Midbrain (tissue), 1 donor: ENCODE measurements at regions not wholly inside any gene's neighbourhood (a gene's known extent, or its start where the extent isn't known, plus 50 kb on each side); places are given as distances from the start of the nearest gene placed in this dataset.
"Not testable (repeated sequence)": the region's sequence is repeated elsewhere in the genome, so short reads cannot be mapped to it uniquely, and the experiment has no call there.

Experiments
- DNase-seq: peaks from one replicate; lab custom pipeline; 2025; lab: John Stamatoyannopoulos, UW

DNA sequence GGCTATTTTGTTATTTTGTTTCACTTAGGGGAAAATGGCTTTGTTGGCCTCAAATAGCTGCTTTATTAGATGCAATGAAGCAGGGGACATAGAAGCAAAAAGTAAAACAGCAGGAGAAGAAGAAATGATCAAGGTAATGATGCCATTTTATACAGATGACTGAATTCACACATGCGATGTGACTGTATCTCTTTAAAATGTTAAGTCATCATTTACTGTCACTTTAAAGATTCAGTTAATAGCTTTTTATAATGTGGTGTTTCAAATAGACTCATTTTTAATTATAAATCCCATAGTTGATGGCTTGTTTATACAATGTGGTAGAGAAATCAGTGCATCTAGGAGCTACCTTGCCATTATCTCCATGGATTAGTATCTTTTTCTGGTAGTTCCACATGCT, 863.9 kb upstream of the DEFB115 start:
- not testable (repeated sequence) for DNase-seq

DNA sequence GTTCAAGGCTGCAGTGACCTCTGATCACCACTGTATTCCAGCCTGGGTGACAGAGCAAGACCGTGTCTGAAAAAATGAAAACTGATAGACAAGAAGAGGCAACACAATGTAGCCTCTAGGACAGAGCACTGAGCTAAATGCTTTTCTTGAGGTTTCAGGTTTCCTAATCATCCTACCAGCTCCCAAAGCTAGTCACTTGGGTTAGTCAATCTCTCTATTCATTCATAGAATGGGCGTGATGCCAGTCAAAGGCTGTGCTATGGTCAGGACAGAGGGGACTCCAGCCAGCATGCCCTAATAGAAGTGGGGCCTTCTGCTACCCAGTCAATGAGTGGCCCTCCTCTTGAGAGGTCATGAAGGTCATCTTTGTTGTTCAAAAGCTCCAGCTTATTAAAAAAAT, 860.4 kb upstream of the DEFB115 start:
- not testable (repeated sequence) for DNase-seq

DNA sequence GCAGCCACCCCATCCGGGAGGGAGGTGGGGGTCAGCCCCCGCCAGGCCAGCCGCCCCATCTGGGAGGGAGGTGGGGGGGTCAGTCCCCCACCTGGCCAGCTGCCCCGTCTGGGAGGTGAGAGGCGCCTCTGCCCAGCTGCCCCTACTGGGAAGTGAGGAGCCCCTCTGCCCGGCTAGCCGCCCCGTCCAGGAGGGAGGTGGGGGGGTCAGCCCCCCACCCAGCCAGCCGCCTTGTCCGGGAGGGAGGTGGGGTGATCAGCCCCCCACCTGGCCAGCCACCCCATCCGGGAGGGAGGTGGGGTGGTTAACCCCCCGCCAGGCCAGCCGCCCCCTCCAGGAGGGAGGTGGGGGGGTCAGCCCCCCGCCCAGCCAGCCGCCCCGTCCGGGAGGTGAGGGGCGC, 852.4 kb upstream of the DEFB115 start:
- DNase-seq, result not testable (repeated sequence)

DNA sequence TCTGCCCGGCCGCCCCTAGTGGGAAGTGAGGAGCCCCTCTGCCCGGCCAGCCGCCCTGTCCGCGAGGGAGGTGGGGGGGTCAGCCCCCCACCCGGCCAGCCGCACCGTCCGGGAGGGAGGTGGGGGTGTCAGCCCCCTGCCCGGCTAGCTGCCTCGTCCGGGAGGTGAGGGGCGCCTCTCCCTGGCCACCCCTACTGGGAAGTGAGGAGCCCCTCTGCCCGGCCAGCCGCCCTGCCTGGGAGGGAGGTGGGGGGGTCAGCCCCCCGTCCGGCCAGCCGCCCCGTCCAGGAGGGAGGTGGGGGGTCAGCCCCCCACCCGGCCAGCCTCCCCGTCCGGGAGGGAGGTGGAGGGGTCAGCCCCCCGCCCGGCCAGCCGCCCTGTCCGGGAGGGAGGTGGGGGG, 851.9 kb upstream of the DEFB115 start:
- not testable (repeated sequence) for DNase-seq

DNA sequence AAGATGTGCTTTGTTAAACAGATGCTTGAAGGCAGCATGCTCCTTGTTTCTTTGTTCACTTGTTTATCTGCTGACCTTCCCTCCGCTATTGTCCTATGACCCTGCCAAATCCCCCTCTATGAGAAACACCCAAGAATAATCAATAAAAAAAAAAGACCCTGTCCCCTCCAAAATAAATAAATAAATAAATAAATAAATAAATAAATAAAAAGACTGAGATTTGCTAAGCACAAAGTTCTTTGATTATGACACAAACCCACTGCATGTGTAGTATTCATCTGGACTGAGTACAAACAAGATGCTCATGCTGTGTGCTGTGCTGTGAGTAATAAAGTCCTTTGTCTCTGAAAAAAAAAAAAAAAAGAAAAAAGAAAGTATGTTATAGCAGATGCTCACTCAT, 851.1 kb upstream of the DEFB115 start:
- not testable (repeated sequence) for DNase-seq

DNA sequence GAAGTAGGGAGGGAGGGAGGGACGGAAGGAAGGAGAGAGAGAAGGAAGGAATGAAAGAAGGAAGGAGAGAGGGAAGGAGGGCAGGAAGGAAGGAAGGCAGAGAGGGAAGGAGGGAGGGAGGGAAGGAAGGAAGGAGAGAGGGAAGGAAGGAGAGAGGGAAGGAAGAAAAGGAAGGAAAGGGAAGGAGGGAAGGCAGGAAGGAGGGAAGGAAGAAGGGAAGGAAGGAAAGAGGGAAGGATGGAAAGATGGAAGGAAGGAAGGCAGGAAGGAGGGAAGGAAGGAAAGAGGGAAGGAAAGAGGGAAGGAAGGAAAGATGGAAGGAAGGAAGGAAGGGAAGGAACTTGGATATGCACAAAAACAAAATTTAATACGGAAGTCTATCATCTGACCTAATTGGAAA, 844.5 kb upstream of the DEFB115 start:
- no peak for DNase-seq

DNA sequence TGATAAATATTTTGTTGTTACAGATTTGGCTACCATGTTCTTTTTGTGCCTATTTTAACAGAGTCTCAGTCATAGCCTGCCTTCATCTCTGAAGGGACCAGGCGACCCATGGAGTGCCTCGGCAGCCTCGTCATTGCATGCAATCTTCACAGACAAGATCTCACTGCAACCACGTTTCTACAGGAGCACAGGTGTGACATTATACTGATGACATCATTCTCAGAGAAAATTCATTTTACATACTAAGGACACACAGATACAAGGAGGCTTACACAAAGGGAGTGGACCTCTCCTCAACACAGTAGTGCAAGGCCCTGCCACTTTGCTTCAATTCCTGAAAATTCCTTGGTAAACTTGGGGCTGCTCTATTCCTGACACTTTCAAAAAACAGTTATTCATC, 840.1 kb upstream of the DEFB115 start:
- not testable (repeated sequence) for DNase-seq

DNA sequence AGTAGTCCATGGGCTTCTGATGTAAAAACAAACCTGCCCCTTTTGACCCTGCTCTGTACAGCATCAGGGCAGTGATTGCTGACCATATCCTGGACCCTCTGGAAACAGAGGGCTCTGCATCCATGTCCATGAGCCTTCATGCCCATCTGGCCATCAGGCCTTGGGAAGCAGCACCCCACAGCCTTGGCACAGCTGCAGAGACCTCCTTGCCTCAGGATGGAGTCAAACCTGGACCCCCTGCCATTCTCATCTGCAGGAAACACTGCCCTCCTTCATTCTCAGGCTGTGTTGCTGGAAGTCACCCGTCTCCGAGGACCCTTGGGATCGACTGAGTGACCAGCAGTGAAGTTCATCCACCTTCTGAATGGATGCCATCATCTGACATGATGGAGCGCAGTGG, 839.1 kb upstream of the DEFB115 start:
- not testable (repeated sequence) for DNase-seq

DNA sequence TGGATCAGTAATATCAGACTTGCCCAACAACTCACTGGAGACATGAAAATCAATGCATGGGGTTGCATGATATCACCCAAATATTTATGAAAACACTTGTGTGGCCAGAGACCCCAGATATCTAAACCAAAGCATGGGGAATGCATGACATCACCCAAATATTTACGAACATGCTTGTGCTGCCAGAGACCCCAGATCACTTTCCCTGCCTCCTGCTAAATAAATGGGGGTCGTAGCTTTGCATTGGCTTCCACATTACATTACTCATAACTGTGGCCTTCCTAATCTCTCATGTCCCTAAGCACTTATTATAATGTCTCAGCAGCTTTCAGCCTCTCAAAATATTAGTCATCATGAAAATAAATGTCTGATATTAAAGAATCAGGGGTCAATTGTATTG, 838.0 kb upstream of the DEFB115 start:
- DNase-seq, result no peak

DNA sequence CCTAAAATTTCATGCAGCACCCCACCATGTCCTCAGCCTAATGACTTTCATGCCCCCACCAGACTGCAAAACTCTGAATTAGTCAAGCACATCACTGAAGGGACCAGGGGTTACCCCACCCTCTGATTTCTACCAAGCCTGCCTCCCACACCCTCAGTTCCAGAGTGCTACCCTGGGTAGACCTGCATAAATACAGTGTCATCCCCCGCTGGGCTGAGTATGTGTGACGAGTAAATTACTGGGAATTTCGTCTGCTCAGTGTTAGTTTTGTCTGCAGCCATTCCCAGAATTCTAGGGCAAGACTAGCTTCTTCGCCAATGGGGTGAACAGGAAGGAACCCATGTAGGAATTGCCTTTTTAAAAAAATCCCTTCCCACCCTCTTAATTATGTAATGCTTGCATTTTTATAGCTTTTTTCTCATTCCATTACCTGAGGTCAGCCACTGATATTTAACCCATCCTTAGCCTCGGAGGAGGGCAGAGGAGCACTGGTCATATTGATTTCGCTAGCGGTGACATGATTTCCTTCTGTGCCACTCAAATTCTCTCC, 837.5 kb upstream of the DEFB115 start:
- not testable (repeated sequence) for DNase-seq
